Ovary (tissue), 3 donors: ENCODE measurements at regions not wholly inside any gene's neighbourhood (a gene's known extent, or its start where the extent isn't known, plus 50 kb on each side); places are given as distances from the start of the nearest gene placed in this dataset.

ENCODE experiments used
- CTCF ChIP-seq, 3 donors: fragments of 450-650 bp in 2 of 3; fragments of 200-600 bp in 1 of 3; IDR thresholded peaks; one replicate each; pipeline versions ENCODE4 v1.5.1 to v1.8.0; 2016 to 2022; ENCODE audit warnings: antibody characterized with exemption in 3 of 3, mild to moderate bottlenecking in 1 of 3
- EP300 ChIP-seq: sonication (generic); formaldehyde crosslinking; IDR thresholded peaks from one replicate; pipeline ENCODE4 v1.6.1; 2017; ENCODE audit warnings: antibody characterized with exemption
- POLR2A ChIP-seq: fragments of 450-650 bp; IDR thresholded peaks from one replicate; pipeline ENCODE4 v1.6.1; 2017; ENCODE audit warnings: antibody characterized with exemption, mild to moderate bottlenecking, moderate library complexity
- donor health status: DM: no; HTN: no; CAD: no.

GRCh38 chr14:38850664-38851063 is 252.4 kb downstream of the SEC23A start:
- no peak for TF ChIP-seq CTCF (IDR thresholded peaks at IDR 0.05)
- no peak for TF ChIP-seq POLR2A
- TF ChIP-seq EP300, result no peak
